HEK293 (cell line): ENCODE measurements at regions not wholly inside any gene's neighbourhood (a gene's known extent, or its start where the extent isn't known, plus 50 kb on each side); places are given as distances from the start of the nearest gene placed in this dataset.

Source experiments
- CTCF ChIA-PET: fragments of 350-600 bp; formaldehyde crosslinking; extraction: SDS; loops from one replicate; lab custom pipeline; 2021; ENCODE audit warnings: antibody characterized with exemption; lab: Yijun Ruan, JAX
- POLR2A ChIA-PET: fragments of 300-600 bp; formaldehyde crosslinking; extraction: SDS; loops from one replicate; lab custom pipeline; 2020; ENCODE audit warnings: antibody characterized with exemption, inconsistent platforms; lab: Yijun Ruan, JAX
- H3K27ac ChIP-seq: fragments of 200-500 bp; sonication (Bioruptor generic); 2 replicates; pipeline ENCODE4 v1.5.1; 2014; ENCODE audit warnings: low read depth, low read length, control low read depth, inconsistent platforms; ENCODE audit errors: extremely low read depth
- H3K36me3 ChIP-seq, 2 experiments: fragments of 200-500 bp in 1 of 2; sonication (Bioruptor generic) in 1 of 2; 1 replicate in 1 of 2; 2 replicates in 1 of 2; pipeline ENCODE4 v1.5.1; 2014 to 2017; ENCODE audit warnings: inconsistent platforms in 2 of 2, low read length in 2 of 2; ENCODE audit not compliant: control insufficient read depth in 2 of 2, insufficient read depth in 1 of 2
- H3K4me1 ChIP-seq: fragments of 200-500 bp; sonication (Bioruptor generic); 2 replicates; pipeline ENCODE4 v1.5.1; 2014; ENCODE audit warnings: mild to moderate bottlenecking, low read length, inconsistent platforms; ENCODE audit not compliant: control insufficient read depth, insufficient read depth
- H3K4me3 ChIP-seq: 2 replicates; pipeline ENCODE4 v1.5.1; 2011; ENCODE audit warnings: low read depth, mild to moderate bottlenecking, control low read depth, low read length, moderate library complexity
- H3K9me3 ChIP-seq: fragments of 200-500 bp; sonication (Bioruptor generic); 2 replicates; pipeline ENCODE4 v1.5.1; 2014; ENCODE audit warnings: low read depth, low read length, inconsistent platforms; ENCODE audit not compliant: control insufficient read depth, insufficient read depth
- GLIS2 ChIP-seq: fragments of 450-650 bp; formaldehyde crosslinking; IDR thresholded peaks from 2 replicates; pipeline ENCODE4 v1.5.1; 2016; ENCODE audit warnings: missing biosample characterization, missing genetic modification characterization
- HOXC10 ChIP-seq: sonication (generic); formaldehyde crosslinking; IDR thresholded peaks from 2 replicates; pipeline ENCODE4 v1.8.1; 2023; ENCODE audit warnings: mild to moderate bottlenecking, missing genetic modification reagents
- SCRT2 ChIP-seq: fragments of 450-650 bp; formaldehyde crosslinking; IDR thresholded peaks from 2 replicates; pipeline ENCODE4 v1.5.1; 2016; ENCODE audit warnings: missing biosample characterization, missing genetic modification characterization
- SP7 ChIP-seq: fragments of 450-650 bp; formaldehyde crosslinking; IDR thresholded peaks from 2 replicates; pipeline ENCODE4 v1.5.1; 2016; ENCODE audit warnings: missing biosample characterization, missing genetic modification characterization
- ZBTB11 ChIP-seq: fragments of 450-650 bp; formaldehyde crosslinking; conservative IDR thresholded peaks from 2 replicates; pipeline ENCODE4 v1.5.1; 2016; ENCODE audit warnings: low read depth, missing biosample characterization, missing genetic modification characterization
- ZBTB20 ChIP-seq: fragments of 450-650 bp; formaldehyde crosslinking; IDR thresholded peaks from 2 replicates; pipeline ENCODE4 v1.5.1; 2016; ENCODE audit warnings: missing biosample characterization, missing genetic modification characterization
- ZEB2 ChIP-seq: fragments of 450-650 bp; formaldehyde crosslinking; IDR thresholded peaks from 2 replicates; pipeline ENCODE4 v1.5.1; 2016; ENCODE audit warnings: missing biosample characterization, missing genetic modification characterization
- ZNF10 ChIP-seq: fragments of 450-650 bp; formaldehyde crosslinking; IDR thresholded peaks from 2 replicates; pipeline ENCODE4 v1.5.1; 2017; ENCODE audit warnings: missing biosample characterization, missing genetic modification characterization
- ZNF221 ChIP-seq: fragments of 450-650 bp; formaldehyde crosslinking; IDR thresholded peaks from 2 replicates; pipeline ENCODE4 v1.5.1; 2017; ENCODE audit warnings: missing biosample characterization, missing genetic modification characterization, borderline replicate concordance
- ZNF26 ChIP-seq: fragments of 450-650 bp; formaldehyde crosslinking; IDR thresholded peaks from 2 replicates; pipeline ENCODE4 v1.5.1; 2016; ENCODE audit warnings: missing biosample characterization, missing genetic modification characterization
- ZNF292 ChIP-seq: fragments of 450-650 bp; formaldehyde crosslinking; IDR thresholded peaks from 2 replicates; pipeline ENCODE4 v1.5.1; 2016; ENCODE audit warnings: low read depth, missing biosample characterization, missing genetic modification characterization, borderline replicate concordance
- ZNF391 ChIP-seq: fragments of 450-650 bp; formaldehyde crosslinking; IDR thresholded peaks from 2 replicates; pipeline ENCODE4 v1.5.1; 2016; ENCODE audit warnings: low read depth, missing biosample characterization, missing genetic modification characterization, borderline replicate concordance
- ZNF416 ChIP-seq: fragments of 450-650 bp; formaldehyde crosslinking; IDR thresholded peaks from 2 replicates; pipeline ENCODE4 v1.5.1; 2016; ENCODE audit warnings: missing biosample characterization, missing genetic modification characterization
- ZNF423 ChIP-seq: fragments of 450-650 bp; formaldehyde crosslinking; IDR thresholded peaks from 2 replicates; pipeline ENCODE4 v1.5.1; 2016; ENCODE audit warnings: missing biosample characterization, missing genetic modification characterization
- ZNF600 ChIP-seq: fragments of 450-650 bp; formaldehyde crosslinking; IDR thresholded peaks from 2 replicates; pipeline ENCODE4 v1.5.1; 2016; ENCODE audit warnings: missing biosample characterization, missing genetic modification characterization
- ZNF791 ChIP-seq: fragments of 450-650 bp; formaldehyde crosslinking; IDR thresholded peaks from 2 replicates; pipeline ENCODE4 v1.5.1; 2016; ENCODE audit warnings: missing biosample characterization, missing genetic modification characterization
- TF ChIP-seq, protein P1 (sequence below): fragments of 450-650 bp; formaldehyde crosslinking; IDR thresholded peaks from 2 replicates; pipeline ENCODE4 v1.5.1; 2016; ENCODE audit warnings: missing biosample characterization, missing genetic modification characterization
- TF ChIP-seq, protein P2 (sequence below): fragments of 450-650 bp; formaldehyde crosslinking; IDR thresholded peaks from 2 replicates; pipeline ENCODE4 v1.5.1; 2016; ENCODE audit warnings: missing biosample characterization, missing genetic modification characterization, low read depth
- TF ChIP-seq, protein P3 (sequence below): fragments of 450-650 bp; formaldehyde crosslinking; IDR thresholded peaks from 2 replicates; pipeline ENCODE4 v1.5.1; 2016; ENCODE audit warnings: missing biosample characterization, missing genetic modification characterization
- TF ChIP-seq, protein P4 (sequence below): fragments of 450-650 bp; formaldehyde crosslinking; IDR thresholded peaks from 2 replicates; pipeline ENCODE4 v1.5.1; 2016; ENCODE audit warnings: missing biosample characterization, missing genetic modification characterization

GRCh38 chr6:94668876-94669275 is 908.5 kb upstream of the MANEA start:
- ChIA-PET POLR2A (no interaction called here), CTCF (no interaction called here)
- Histone ChIP-seq H3K9me3 (no peaks in the 10 kb centered on the region), H3K36me3 (no peaks in the 10 kb centered on the region), H3K4me1 (no peaks in the 10 kb centered on the region), H3K4me3 (no peak overlapping the region), H3K27ac (no peak overlapping the region)
- no peak for TF ChIP-seq ZBTB20 (tag by site-specific recombination)
- no peak for TF ChIP-seq ZNF391 (tag by site-specific recombination)
- no peak for TF ChIP-seq HOXC10 (CRISPR knock-in tag)
- no peak for TF ChIP-seq ZNF600
- no peak for TF ChIP-seq ZNF221 (tag by site-specific recombination)
- TF ChIP-seq GLIS2 (tag by site-specific recombination), result no peak
- TF ChIP-seq ZNF416, result no peak
- TF ChIP-seq SCRT2 (tag by site-specific recombination), result no peak
- TF ChIP-seq ZNF292 (tag by site-specific recombination), result no peak

GRCh38 chr6:94658929-94659328 is 918.4 kb upstream of the MANEA start:
- no peak for TF ChIP-seq ZNF791 (tag by site-specific recombination)
- TF ChIP-seq ZNF423 (tag by site-specific recombination), result no peak
- TF ChIP-seq, protein P1, sequence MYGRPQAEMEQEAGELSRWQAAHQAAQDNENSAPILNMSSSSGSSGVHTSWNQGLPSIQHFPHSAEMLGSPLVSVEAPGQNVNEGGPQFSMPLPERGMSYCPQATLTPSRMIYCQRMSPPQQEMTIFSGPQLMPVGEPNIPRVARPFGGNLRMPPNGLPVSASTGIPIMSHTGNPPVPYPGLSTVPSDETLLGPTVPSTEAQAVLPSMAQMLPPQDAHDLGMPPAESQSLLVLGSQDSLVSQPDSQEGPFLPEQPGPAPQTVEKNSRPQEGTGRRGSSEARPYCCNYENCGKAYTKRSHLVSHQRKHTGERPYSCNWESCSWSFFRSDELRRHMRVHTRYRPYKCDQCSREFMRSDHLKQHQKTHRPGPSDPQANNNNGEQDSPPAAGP, result no peak
- no peak for TF ChIP-seq ZNF26 (tag by site-specific recombination)
- TF ChIP-seq ZEB2 (tag by site-specific recombination), result no peak
- ChIA-PET POLR2A (no interaction called here), CTCF (no interaction called here)

GRCh38 chr6:94651239-94651638 is 926.1 kb upstream of the MANEA start:
- no peaks in the 10 kb centered on the region for H3K9me3 ChIP-seq
- no peaks in the 10 kb centered on the region for H3K36me3 ChIP-seq
- H3K4me1 ChIP-seq, result no peaks in the 10 kb centered on the region
- H3K27ac ChIP-seq, result no peak overlapping the region
- H3K4me3 ChIP-seq, result no peak overlapping the region
- ChIA-PET POLR2A (no interaction called here), CTCF (no interaction called here)
- TF ChIP-seq SP7 (tag by site-specific recombination) (no peak), ZNF600 (no peak), ZNF10 (tag by site-specific recombination) (no peak), ZBTB11 (tag by site-specific recombination) (no peak)
- TF ChIP-seq, protein P2, sequence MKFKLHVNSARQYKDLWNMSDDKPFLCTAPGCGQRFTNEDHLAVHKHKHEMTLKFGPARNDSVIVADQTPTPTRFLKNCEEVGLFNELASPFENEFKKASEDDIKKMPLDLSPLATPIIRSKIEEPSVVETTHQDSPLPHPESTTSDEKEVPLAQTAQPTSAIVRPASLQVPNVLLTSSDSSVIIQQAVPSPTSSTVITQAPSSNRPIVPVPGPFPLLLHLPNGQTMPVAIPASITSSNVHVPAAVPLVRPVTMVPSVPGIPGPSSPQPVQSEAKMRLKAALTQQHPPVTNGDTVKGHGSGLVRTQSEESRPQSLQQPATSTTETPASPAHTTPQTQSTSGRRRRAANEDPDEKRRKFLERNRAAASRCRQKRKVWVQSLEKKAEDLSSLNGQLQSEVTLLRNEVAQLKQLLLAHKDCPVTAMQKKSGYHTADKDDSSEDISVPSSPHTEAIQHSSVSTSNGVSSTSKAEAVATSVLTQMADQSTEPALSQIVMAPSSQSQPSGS (tag by site-specific recombination), result peak; percentile 88
- TF ChIP-seq, protein P3, sequence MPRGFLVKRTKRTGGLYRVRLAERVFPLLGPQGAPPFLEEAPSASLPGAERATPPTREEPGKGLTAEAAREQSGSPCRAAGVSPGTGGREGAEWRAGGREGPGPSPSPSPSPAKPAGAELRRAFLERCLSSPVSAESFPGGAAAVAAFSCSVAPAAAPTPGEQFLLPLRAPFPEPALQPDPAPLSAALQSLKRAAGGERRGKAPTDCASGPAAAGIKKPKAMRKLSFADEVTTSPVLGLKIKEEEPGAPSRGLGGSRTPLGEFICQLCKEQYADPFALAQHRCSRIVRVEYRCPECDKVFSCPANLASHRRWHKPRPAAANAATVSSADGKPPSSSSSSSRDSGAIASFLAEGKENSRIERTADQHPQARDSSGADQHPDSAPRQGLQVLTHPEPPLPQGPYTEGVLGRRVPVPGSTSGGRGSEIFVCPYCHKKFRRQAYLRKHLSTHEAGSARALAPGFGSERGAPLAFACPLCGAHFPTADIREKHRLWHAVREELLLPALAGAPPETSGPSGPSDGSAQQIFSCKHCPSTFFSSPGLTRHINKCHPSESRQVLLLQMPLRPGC (tag by site-specific recombination), result no peak
- TF ChIP-seq, protein P4, sequence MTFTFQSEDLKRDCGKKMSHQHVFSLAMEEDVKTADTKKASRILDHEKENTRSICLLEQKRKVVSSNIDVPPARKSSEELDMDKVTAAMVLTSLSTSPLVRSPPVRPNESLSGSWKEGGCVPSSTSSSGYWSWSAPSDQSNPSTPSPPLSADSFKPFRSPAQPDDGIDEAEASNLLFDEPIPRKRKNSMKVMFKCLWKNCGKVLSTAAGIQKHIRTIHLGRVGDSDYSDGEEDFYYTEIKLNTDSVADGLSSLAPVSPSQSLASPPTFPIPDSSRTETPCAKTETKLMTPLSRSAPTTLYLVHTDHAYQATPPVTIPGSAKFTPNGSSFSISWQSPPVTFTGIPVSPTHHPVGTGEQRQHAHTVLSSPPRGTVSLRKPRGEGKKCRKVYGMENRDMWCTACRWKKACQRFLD (tag by site-specific recombination), result no peak

More at GRCh38 chr6:94658929-94659328, 918.4 kb upstream of the MANEA start:
- Histone ChIP-seq H3K9me3 (no peaks in the 10 kb centered on the region), H3K36me3 (no peaks in the 10 kb centered on the region), H3K4me1 (no peaks in the 10 kb centered on the region), H3K27ac (no peak overlapping the region), H3K4me3 (no peak overlapping the region)
